Urothelium cell line (cell line): ENCODE measurements at regions not wholly inside any gene's neighbourhood (a gene's known extent, or its start where the extent isn't known, plus 50 kb on each side); places are given as distances from the start of the nearest gene placed in this dataset.
"Not testable (repeated sequence)": the region's sequence is repeated elsewhere in the genome, so short reads cannot be mapped to it uniquely, and the experiment has no call there.

Experiments used
- DNase-seq: peaks from one replicate; pipeline ENCODE4 v3.0.0; 2011; ENCODE audit warnings: low spot score, mixed read lengths
- FAIRE-seq: peaks from 2 replicates; lab custom pipeline; 2011; peaks lifted over from hg19 to GRCh38; lab: Jason Lieb, UNC

DNA sequence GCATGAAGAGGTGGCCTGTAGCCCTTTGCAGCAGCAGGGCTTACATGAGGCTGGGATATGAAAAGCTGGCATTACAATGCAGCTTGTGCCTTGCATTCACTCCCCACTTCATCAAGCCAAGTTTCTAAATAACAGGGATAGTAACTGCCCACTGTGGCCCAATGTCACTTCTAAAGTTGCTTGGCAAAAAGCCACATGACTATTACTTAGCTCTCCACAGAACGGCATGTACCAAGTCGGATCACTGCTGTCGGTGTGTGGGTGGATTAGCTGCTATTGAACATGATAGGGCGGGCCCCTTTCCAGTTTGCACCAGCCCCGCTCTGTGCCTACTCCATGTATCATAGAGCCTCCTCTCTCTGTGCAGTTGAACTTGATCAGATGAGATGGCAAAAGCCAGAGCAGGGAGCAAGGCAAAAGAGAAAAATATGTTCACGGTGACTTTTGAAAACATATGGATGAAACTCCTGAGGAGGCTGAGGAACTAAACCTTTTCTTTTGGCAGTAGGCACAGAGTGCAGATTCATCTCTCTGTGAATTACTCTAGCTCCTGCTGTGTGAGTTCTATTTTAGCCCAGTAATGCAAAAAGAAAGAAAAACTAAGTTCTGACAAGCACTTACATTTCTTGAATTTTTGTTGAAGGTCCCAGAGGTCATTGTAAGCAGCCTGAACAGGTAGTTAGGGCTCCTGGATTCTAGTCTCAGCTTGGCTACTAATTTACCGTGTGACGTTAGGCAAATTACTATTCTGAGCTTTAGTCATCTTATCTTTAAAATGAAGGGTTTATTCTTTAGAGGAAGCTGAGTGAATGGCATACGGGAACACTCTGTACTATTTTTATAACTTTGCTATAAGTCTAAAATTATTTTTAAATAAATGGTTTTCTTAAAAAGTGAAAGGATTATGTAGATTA, 125.6 kb upstream of the NBPF9 start:
- not testable (repeated sequence) for DNase-seq, FAIRE-seq

DNA sequence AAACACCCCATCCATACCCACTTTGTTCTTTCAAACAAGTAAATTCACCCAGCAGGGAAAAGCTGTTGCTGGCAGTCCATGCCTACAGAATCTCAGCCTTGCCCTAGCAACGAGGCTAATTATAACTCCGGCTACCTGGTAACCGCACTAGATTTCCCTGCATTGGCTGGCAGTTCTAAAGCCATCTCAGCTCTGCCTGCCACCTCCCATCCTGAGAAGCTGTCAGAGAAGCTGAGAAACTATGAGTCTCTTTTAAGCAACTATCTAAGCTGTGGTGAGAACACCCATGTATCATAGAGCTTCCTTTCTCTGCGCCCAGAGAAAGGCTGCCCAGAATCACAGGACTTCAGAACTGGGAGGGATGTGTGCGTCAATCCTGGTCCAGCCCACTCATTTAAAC, 126.5 kb upstream of the NBPF9 start:
- FAIRE-seq, DNase-seq: not testable (repeated sequence)

DNA sequence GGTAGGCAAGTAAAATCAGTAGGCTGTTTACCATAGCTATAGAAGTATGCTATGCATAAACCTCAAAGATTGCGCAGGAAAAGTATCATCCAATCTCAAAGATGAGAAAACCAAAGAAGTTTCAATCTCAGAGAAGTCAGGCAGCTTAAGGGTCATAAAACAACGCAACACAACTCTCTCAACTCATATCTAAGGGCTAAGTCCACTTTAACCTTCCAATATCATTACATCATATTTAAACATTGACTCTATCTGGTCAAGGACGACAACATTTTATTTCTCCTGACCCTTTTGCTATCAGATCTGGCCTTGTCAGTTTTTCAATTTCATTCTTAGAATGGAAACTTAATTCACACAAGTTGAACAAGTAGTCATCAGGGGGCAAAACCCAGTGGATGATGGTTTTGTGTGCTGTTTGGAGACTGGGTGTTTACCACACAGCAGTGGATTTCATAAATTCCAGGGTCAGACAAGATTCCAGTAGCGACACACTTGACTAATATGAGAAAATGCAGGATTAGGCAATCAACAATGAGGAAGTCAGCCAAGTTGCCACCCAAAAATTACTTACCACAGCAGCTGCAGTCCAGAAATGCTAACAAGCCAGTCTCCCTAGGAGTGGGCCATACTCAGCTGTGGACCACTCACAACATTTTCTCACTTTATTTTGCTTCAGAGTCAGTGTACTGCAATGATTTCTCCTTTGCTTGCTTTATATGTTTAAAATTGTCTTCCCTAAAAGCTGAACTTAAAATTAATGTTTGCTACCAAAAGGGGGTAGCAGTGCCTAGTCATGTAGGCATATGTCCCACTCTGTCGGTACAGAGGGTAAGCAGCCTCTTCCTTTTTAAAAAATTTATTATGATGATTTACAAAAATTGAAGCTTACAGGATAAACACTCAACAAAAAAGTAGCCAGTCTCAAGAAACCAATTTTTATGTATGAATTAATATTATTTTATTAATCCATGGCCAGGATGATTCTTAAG, 131.9 kb upstream of the NBPF9 start:
- FAIRE-seq, DNase-seq: not testable (repeated sequence)

DNA sequence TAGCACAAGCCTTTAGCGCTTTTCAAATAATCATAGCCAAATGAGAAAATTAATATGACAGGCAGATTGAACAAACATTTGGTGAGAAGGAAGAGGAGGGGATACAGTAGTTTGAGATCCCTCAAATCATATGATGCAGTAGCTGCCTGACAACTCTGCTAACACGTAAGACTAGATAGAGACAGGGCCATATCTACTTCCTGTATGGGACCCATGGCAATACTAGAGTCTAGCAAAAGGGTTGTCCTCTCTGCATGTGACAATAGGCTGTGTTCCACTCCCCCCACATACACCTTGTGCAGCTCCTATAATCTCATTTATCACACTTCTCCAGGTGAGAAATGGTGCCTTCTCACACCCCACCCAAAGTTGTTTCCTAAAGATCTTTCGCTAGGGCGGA, 134.2 kb upstream of the NBPF9 start:
- not testable (repeated sequence) for FAIRE-seq, DNase-seq

DNA sequence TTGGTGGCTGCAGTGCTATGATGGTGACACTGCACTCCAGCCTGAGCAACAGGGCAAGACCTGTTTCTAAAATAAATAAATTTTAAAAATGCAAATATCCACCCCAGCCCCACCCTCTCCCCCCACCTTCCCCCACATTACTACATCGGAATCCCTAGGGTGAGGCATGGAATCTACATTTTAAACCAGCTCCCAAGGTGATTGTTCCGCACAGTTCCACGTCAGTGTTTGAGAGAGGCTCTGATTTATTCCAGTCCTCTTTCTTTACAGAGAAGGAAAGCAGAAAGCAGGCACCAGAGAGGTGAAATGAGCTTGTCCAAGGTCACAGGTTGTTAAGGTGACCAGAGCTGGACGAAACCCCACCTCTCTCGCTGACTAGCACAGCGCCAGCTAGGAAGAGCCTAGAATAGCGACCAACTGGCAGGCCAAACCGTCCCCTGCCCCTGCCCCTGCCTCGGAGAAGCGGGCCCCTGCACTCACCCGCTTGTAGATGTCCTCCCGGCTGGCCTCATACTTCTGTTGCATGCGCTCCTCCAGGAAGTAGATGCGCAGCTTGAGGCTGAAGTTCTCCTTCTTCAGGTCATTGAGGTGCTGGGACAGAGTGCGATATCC, 136.7 kb upstream of the NBPF9 start:
- DNase-seq, FAIRE-seq: not testable (repeated sequence)

DNA sequence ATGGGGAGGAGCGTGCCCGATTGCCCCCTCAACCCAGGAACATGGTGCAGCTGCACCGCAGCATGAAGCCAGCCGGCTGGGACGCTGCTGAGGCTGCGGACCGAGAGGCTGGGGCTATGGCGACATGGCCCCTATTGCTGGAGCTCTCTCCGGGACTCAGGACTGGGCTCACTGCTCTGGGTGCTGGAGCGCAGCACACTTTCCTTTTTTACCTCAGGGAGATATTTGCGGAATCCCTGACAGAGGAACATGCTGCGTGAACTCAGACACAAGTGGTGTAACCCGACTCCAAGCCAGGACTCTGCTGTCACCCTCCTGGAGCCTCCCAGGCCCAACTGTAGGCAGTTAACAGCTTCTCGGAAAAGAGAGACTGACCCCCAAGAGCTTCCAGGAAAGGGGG, 137.2 kb upstream of the NBPF9 start:
- FAIRE-seq, DNase-seq: not testable (repeated sequence)

DNA sequence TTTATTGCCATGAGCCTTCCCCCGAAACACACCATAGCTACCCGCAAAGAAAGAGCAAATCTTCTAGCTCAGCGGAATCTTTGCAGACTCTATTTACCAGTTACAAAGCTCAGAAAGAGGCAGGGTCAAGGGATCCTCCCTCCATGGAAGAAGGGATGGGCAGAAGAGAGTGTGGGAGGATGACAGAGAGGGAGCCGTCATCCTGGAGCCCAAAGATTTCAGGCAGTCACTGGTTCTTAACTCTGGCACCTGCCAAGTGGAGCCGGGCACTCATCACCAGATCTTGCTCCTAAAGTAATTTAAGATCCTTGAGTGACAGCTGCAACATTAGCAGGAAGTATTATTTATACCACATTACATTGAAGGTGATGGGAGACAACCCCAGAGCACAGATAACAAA, 137.9 kb upstream of the NBPF9 start:
- FAIRE-seq, DNase-seq: not testable (repeated sequence)

DNA sequence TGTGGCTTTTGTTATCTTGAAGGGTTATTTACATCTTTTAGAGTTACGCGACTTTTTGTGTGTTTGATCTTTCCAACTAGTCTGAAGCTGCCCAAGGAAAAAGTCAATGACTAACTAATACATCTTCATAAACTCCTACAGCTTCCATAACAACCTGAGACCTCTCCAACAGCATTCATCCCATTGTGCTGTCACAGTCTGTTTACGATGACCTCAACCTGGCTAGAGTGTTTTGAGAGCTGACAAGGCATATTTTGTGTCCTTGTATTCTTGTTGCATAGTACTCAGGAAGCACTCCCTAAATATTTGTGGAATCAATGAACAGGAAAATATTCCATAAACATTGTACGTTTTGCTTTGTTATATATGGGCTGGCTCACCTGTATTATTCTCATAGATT, 140.2 kb upstream of the NBPF9 start:
- not testable (repeated sequence) for FAIRE-seq

DNA sequence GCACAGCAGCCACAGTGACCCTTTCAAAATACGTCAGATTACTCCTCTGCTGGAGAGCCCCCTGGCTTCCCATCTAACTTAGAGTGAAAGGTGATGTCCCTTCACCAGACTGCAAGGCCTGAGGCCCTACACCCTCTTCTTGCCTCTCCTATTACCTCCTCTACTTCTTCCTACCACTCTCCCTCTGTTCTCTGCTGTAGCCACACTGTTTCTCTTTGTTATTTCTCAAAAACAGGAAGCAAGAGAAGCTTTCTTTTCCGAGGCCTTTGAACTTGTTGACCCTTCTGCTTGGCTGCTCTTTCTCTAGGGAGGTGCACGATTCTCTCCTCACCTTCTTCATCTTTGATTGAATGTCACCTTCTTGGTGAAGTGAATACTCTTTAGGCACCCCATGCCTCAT, 141.3 kb upstream of the NBPF9 start:
- FAIRE-seq, DNase-seq: not testable (repeated sequence)

More for the DNA sequence above, 140.2 kb upstream of the NBPF9 start:
- DNase-seq, result not testable (repeated sequence)

DNA sequence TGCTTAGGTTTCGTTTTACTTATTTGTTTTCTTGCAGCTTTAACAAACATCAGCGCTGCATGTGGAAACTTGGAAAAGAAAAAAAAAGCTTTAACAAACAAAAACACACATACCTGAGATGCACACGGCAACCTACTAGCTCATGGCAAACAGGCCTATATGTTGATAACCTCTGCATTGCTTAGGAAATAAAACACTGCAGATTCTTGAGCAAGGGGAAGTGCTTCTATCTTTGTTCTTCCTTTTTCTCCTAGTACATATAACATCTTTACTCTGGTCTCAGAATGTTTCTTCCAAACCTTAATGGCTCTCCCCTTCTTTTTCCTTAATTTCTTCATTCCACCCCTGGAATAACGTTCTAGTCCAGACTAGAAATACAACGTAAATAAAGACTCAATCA, 142.9 kb upstream of the NBPF9 start:
- not testable (repeated sequence) for FAIRE-seq, DNase-seq

DNA sequence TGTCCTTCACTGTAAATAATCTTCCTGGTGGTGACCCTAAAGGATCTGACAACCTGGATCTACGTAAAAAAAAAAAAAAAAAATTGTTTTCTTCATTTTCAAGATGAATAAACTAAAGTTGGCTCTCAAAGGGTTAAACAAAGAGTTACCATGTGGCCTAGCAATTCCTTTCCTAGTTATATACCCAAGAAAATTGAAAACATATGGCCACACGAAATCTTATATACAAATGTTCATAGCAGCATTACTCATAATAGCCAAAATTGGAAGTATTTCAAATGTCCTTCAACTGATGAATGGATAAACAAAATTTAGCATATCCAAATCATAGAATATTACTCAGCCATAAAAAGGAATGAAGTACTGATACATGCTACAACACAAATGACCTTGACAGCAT, 145.3 kb upstream of the NBPF9 start:
- FAIRE-seq, DNase-seq: not testable (repeated sequence)

DNA sequence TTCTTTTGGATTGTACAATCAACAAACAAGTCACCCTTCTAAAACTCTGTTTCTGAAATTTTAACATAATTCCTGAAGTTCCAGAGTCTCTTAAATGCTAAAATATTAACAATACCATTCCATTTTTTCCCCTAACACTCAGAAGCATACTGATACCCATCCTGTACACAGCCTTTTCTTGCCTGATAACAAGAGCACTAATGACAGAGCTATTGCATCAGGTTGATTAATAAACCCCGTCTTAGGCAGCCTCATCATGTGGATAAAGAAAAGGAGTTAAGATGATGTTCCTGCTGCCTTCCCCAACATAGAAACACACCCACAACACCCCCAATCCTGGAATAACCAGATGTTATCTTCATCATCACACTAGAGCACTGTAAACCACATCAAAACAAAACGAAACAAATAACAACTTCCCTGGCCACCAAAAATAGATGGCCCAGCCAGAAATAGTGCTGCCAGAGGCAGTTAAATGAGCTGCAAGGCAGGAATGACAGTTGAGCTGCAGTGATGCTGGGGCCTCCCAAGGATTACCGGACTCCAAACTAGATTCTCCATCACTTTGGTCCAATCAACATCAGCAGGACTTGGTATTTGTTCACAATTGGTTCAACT, 146.6 kb upstream of the NBPF9 start:
- not testable (repeated sequence) for DNase-seq, FAIRE-seq

DNA sequence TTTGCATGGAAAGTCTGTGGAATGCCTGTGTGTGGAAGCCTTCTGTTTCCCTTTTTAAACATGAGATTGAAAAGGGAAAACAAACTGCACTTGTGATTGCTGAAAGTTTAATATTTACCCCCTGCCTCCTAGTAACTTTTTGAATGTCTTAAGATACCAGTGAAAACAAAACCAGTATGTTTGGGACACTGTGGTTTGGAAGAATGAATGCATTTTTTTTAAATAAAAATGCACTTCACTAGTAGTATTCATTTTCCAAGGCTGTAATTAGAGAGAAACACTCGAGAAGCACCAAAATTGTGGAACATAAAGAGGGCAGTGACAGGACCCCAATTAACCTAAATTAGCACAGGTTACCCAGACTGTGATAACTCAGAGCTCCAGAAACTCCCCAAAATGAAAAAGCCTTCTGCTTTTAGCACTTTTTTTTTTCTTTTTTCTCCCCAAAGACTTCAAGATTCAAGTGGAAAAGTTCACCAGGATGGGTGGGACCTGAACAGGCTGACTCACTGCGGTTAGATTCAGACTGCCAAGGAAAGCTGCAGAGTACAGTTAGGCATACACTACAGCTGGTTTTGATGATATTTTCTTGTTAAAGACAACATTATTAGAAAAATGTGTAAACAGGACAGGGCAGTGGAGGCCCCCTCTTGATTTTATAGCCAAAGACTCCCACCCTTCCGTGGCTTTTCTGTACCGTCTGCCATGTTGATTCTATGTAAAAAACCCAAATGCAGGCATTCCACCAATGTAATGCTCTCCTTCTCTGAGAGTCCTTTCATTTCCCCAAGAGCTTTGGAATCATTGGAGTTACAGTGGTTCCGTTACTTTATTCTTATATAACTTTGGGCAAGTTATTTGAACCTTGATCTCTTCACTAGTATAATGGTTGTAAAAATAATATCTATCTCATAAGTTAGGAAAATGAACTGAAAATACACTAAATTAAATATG, 151.8 kb upstream of the NBPF9 start:
- not testable (repeated sequence) for DNase-seq
- FAIRE-seq, result peak; percentile 71

DNA sequence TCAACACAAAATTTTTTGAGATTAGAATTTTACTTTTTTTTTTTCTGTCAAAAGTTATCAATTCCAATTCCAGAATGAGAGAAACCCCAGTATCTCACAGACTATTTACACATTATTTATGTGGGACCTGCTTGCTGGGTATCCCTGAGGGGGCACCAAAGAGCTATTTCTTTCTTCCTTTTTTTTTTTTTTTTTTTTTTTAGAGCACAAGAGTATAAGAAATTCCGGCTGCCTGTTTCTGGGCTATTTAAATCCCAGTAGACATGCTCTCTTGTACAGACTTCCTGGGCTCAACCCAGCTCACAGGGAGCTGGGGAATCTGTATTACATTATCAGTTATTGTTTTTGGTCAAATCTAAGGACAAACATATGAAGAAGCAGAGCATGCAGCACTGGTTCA, 156.9 kb upstream of the NBPF9 start:
- FAIRE-seq, DNase-seq: not testable (repeated sequence)

DNA sequence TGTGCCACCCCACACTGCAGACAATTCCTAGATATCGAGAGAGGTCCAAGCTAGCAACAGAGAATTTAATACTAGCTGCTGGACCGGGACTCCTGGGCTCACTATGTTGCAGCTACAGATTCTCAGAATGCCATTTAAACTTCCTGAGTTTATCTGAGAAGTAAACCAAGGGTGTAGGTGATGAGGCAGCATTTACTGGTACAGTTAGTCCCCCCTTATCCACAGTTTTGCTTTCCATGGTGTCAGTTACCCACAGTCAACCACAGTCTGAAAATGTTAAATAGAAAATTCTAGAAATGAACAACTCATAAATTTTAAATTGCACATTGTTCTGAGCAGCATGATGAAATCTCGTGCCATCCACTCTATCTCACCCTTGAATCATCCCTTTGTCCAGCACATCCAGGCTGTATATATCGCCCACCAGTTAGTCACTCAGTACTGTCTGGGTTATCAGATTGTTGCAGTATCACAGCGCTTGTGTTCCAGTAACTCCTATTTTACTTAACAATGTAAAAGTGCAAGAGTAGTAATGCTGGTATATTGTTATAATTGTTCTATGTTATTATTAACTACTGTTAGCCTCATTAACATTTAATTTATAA, 157.5 kb upstream of the NBPF9 start:
- DNase-seq, FAIRE-seq: not testable (repeated sequence)

DNA sequence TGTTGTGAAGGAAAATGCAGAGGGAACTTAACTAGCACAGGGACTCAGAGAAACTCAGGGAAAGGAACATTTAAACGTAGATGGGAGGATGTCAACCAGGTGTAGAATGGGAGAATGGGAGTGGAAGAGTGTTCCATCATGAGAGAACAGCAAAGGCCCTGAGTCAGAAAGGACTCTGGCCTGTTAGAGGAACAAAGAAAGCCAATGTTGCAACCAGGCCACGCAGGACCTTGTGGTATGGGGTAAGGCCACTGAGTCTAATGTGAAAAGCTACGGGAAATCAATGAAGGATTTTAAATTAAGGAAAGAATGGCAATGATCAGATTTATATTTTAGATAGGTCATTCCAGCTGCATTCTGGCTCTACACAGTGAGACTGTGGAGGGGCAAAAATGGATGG, 163.9 kb upstream of the NBPF9 start:
- not testable (repeated sequence) for FAIRE-seq, DNase-seq

DNA sequence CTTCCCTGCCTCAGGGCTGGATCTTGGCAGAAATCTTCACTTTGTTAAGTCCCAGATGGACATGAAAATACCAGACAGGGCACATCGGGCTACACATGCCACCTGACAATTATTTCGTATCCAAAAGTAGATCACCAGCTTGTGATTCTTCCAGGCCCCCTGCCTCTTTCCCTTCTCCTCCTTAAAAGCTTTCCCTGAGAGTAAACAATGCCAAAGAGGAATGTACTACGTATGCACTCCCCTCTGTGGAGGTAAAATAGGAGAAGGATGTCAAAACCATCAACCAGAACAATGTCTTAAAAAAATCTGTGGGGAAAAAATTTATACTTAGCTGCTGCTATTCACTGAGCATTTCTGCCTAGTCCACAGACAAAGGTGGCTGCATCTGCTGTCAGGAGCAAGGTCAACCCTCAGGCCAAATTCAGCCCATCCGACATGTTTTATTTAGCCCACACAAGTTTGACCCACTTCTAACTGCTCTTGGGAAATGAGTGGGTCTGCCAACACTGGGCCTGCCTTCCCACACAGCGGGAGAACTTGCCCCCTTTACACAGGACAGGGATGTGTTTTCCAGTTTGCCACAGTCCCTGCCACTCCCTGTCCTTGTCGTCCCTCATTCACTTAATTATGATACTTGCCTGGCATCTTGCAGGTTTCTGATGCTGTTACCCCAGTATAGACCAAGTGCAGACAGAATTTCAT, 165.8 kb upstream of the NBPF9 start:
- FAIRE-seq, DNase-seq: not testable (repeated sequence)

DNA sequence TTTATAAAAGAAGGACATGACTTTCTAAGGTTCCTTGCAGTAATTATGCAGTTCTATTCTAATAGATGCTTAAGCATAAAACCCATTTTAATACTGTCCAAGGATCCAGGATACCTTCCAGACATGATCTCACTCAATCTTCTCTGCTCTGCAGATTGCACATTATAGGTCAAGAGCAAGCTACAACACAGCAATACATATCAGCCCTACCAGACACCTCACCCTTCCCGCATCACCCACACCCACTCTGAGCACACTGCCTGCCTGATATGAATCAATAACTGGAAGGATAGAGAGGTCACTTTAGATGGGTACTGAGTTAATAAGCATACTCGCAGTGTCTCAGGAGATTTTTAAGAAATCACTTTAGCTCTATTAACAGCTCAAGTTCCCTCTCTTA, 166.5 kb upstream of the NBPF9 start:
- FAIRE-seq, DNase-seq: not testable (repeated sequence)
